ACC112 (cell line): ENCODE measurements at regions not wholly inside any gene's neighbourhood (a gene's known extent, or its start where the extent isn't known, plus 50 kb on each side); places are given as distances from the start of the nearest gene placed in this dataset.

Experiments used
- H2AFZ ChIP-seq: fragments of 200-600 bp; sonication (generic); one replicate; pipeline ENCODE4 v1.6.0; 2017; ENCODE audit warnings: antibody characterized with exemption, low read length; ENCODE audit not compliant: unreplicated experiment
- H3K27ac ChIP-seq: fragments of 200-600 bp; sonication (generic); 2 replicates; pipeline ENCODE4 v1.5.1; 2014; ENCODE audit warnings: low read depth, mild to moderate bottlenecking, antibody characterized with exemption, low read length, moderate library complexity
- H3K27me3 ChIP-seq: fragments of 200-600 bp; sonication (generic); 2 replicates; pipeline ENCODE4 v1.6.1; 2014; ENCODE audit warnings: mild to moderate bottlenecking, antibody characterized with exemption, low read length, moderate library complexity, mixed read lengths; ENCODE audit not compliant: insufficient read depth
- H3K36me3 ChIP-seq: fragments of 200-600 bp; sonication (generic); 2 replicates; pipeline ENCODE4 v1.6.1; 2016; ENCODE audit warnings: mild to moderate bottlenecking, antibody characterized with exemption, low read length, moderate library complexity, mixed read lengths; ENCODE audit not compliant: insufficient read depth
- H3K4me1 ChIP-seq: fragments of 200-600 bp; sonication (generic); one replicate; pipeline ENCODE4 v1.6.1; 2016; ENCODE audit warnings: low read length, mixed read lengths; ENCODE audit not compliant: insufficient read depth, unreplicated experiment, control insufficient read depth
- H3K4me3 ChIP-seq: fragments of 200-600 bp; sonication (generic); 2 replicates; pipeline ENCODE4 v1.5.1; 2014; ENCODE audit warnings: mild to moderate bottlenecking, low read depth, low read length
- H3K79me2 ChIP-seq: fragments of 200-600 bp; sonication (generic); one replicate; pipeline ENCODE4 v1.6.0; 2016; ENCODE audit warnings: low read length; ENCODE audit not compliant: control insufficient read depth, unreplicated experiment, insufficient read depth

DNA sequence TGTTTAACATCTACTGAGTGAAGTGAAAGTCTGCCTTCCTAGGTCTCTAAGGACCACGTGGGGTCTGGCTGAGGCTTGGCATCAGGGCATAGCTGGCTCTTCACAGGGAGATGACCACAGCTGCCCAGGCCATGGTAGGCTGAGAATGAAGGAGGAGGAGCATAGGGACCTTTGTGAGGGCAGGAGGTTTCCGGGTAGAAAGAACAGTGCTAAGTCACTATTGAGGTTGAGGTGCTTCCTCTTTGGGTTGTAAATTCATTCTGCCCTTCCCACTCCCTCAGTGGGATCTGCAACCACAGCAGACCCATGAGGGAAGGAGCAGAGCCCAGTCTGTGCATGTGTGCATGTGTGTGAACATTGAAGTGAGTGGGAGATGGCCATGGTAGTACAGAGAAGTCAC is 909.6 kb downstream of the VRK1 start:
- Histone ChIP-seq H3K4me1 (no peaks in the 10 kb centered on the region), H3K4me3 (no peak overlapping the region), H2AFZ (no peak overlapping the region), H3K79me2 (no peaks in the 10 kb centered on the region), H3K36me3 (no peaks in the 10 kb centered on the region), H3K27me3 (no peaks in the 10 kb centered on the region), H3K27ac (no peak overlapping the region)

DNA sequence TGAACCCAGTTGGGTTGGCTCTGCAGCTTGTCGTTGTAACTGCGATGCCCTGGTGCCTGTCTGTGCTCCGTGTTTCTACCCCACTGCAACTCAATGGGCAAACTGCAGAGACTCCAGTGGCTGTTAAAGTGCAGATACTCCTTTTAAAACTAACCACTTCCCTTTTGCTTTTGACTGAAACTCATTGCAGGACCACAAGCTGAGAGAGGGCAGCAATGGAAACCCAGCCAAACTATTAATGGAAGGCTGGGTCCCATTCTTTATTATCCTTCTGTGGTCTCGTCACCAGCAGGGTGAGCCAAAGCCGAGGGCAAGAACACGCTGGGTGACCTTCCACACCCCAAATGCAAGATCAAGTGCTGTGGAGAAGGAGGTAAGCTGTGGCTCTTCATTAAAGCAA is 910.4 kb downstream of the VRK1 start:
- H3K27me3 ChIP-seq: no peaks in the 10 kb centered on the region
- no peak overlapping the region for H3K4me3 ChIP-seq
- no peaks in the 10 kb centered on the region for H3K36me3 ChIP-seq
- H3K79me2 ChIP-seq: no peaks in the 10 kb centered on the region
- no peak overlapping the region for H2AFZ ChIP-seq
- no peak overlapping the region for H3K27ac ChIP-seq
- H3K4me1 ChIP-seq: no peaks in the 10 kb centered on the region

DNA sequence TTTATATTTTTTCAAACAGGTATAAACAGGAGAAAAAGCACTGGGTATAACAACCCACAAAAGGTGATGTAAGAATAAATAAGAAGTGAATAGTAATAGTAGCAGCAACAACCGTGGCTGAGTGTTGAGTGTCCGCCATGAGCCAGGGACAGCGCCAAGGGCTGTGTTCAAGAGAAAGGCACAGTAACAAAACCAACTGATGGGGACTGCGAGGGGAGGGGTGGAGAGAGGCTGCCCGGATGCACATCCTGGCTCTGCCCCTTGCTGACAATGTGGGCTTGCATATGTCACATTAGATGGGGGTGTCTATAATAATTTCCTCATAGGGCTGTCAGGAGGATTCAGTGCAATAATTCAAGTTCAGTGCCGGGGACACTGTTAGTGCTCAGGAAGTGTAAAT is 912.4 kb downstream of the VRK1 start:
- Histone ChIP-seq H3K27ac (no peak overlapping the region), H3K79me2 (no peaks in the 10 kb centered on the region), H3K4me1 (no peaks in the 10 kb centered on the region)

DNA sequence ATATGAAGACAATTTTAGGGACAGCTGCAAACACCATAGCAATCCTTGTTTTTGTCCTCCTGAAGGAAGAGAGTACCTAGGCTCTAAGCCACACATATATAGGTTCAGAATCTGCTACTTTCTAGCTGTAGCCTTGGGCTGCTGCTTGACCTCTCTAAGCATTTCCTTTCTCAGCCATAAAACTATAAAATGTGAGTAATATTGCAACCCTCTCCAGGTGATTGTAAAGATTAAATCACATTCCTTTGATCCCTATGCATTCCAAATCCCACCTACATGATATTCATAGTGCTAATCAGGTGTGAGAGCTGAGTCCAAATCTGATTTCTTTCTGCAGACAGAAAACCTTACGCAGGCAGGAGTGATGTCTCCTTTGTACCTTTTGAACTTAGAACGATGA is 913.5 kb downstream of the VRK1 start:
- Histone ChIP-seq H3K4me1 (no peaks in the 10 kb centered on the region), H3K36me3 (no peaks in the 10 kb centered on the region), H3K4me3 (no peak overlapping the region), H3K27ac (no peak overlapping the region), H3K27me3 (no peaks in the 10 kb centered on the region), H3K79me2 (no peaks in the 10 kb centered on the region), H2AFZ (no peak overlapping the region)

More for the DNA sequence above, 912.4 kb downstream of the VRK1 start:
- H3K4me3 ChIP-seq: no peak overlapping the region
- H2AFZ ChIP-seq: no peak overlapping the region
- H3K36me3 ChIP-seq: no peaks in the 10 kb centered on the region
- H3K27me3 ChIP-seq: no peaks in the 10 kb centered on the region

DNA sequence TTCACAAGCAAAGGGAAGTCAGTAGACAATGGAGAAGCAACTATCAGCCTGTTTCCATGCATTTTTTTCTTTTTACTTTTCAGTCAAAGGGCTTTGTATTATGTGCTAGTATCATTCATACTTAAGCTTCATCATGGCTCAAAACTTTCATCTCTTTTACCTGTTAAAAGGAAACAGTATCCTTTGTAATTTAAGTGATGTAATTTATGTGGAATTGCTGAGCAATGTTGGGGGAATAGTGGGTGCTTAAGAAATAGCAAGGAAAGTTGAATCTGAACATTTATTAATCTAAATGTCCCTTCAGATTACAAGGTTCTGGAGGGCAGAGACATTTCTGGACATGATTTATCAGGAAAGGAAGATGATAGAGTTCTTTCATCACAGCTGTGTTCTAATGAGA is 915.3 kb downstream of the VRK1 start:
- Histone ChIP-seq H3K36me3 (no peaks in the 10 kb centered on the region), H3K79me2 (no peaks in the 10 kb centered on the region), H3K4me3 (no peak overlapping the region), H3K4me1 (no peaks in the 10 kb centered on the region), H3K27me3 (no peaks in the 10 kb centered on the region), H3K27ac (no peak overlapping the region), H2AFZ (no peak overlapping the region)

DNA sequence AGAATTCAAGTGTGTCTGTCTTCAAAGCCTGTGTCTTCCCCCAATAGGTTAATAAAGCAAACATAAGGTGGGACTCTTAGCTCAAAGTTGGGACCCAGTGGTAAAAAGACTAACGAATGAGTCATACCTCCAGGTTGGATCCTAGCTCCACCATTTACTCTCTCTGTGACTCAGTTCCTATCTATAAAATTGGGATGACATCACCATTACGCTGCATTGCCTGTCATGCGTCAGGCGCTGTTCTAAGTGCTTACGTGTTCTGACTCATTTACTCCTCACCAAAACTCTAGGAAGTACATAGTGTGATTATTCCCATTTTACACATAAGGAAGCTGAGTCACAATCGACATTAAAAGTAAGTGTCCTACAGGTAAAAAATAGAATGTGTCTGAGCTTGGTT is 915.8 kb downstream of the VRK1 start:
- Histone ChIP-seq H3K4me3 (no peak overlapping the region), H3K36me3 (no peaks in the 10 kb centered on the region), H3K4me1 (no peaks in the 10 kb centered on the region), H3K27ac (no peak overlapping the region), H2AFZ (no peak overlapping the region), H3K79me2 (no peaks in the 10 kb centered on the region), H3K27me3 (no peaks in the 10 kb centered on the region)

DNA sequence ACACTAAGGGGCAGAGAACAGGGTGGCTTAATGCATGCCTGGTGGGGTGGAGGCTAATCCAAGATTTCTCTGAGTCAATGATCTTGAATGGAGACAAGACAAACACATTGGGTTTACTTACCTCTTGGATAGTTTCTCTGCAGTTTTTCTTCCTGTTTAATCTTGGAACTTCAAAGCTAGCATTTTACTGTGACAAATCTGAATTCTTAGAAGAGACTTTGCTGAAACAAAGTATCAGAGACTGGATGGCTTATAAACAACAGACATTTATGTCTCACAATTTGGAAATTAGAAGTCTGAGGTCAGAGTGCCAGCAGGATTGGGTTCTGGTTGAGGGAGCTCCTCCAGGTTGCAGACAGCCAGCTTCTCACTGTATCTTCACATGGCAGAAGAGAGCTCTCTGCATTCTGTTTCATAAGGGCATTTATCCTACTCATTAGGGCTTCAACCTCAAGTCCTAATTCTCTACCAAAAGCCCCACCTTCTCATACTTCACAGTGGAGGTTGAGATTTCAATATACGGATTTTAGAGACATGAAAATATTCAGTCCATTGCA is 921.8 kb downstream of the VRK1 start:
- Histone ChIP-seq H3K79me2 (no peaks in the 10 kb centered on the region), H3K4me3 (no peak overlapping the region), H3K27me3 (no peaks in the 10 kb centered on the region), H2AFZ (no peak overlapping the region), H3K27ac (no peak overlapping the region), H3K4me1 (no peaks in the 10 kb centered on the region), H3K36me3 (no peaks in the 10 kb centered on the region)

DNA sequence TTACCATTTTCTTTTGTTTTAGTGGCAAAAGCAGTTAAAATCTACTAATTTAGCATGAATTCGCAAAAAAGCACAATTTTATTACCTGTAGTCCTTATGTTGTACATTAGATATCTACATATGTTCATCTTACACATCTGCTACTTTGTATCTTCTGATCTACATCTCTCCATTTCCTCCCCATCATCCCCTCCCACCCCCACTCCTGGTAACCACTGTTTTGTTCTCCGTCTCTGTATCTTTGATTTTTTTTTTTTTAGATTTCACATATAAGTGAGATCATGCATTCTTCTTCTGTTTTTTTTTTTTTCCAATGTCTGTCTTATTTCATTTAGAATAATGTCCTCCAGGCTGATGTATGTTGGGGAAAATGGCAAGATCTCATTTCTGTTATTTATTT is 922.7 kb downstream of the VRK1 start:
- Histone ChIP-seq H3K4me1 (no peaks in the 10 kb centered on the region), H3K27me3 (no peaks in the 10 kb centered on the region), H3K4me3 (no peak overlapping the region), H3K79me2 (no peaks in the 10 kb centered on the region), H3K36me3 (no peaks in the 10 kb centered on the region), H2AFZ (no peak overlapping the region), H3K27ac (no peak overlapping the region)

DNA sequence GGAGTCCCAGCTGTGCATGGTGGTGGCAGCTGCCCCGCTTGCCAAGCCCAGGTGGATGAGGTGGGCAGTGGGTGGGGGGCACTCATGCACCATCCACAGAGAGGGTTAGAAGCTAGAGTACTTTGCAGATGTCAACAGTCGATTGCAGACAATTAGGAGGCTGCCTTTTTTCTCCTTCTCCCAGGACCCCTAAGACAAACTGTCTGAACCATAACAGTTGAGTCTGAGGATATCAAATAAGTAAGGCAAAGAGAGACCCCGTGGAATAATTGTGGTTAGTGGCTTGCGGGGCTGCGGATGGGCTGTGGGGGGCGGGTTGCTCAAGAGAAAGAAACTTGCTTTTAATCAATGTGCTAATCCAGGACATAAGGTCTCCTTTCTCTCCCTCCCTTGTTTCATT is 926.2 kb downstream of the VRK1 start:
- Histone ChIP-seq H3K4me3 (no peak overlapping the region), H3K27ac (no peak overlapping the region), H3K4me1 (no peaks in the 10 kb centered on the region), H2AFZ (no peak overlapping the region), H3K79me2 (no peaks in the 10 kb centered on the region), H3K36me3 (no peaks in the 10 kb centered on the region), H3K27me3 (no peaks in the 10 kb centered on the region)

DNA sequence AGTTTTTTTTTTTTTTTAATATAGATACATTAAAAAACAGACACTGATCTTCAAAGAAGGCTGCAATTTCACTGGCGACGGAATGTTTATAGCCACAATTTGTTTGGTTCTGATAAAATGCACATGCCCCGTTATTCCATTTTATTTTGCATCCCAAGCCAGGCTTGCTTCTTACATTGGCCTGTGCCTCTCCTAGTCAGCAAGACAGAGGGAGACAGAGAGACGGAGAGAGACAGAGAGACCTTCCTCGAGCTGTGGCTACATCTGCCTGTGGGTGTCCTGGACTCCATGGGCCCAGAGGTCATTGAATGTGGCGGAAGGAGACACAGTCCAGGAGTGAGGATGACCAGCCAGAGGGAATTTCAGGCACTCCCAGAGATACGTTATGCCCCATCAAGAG is 926.6 kb downstream of the VRK1 start:
- H3K79me2 ChIP-seq: no peaks in the 10 kb centered on the region
- H3K27me3 ChIP-seq: no peaks in the 10 kb centered on the region
- no peaks in the 10 kb centered on the region for H3K4me1 ChIP-seq
- no peaks in the 10 kb centered on the region for H3K36me3 ChIP-seq
- H3K27ac ChIP-seq: no peak overlapping the region
- no peak overlapping the region for H3K4me3 ChIP-seq
- H2AFZ ChIP-seq: no peak overlapping the region

DNA sequence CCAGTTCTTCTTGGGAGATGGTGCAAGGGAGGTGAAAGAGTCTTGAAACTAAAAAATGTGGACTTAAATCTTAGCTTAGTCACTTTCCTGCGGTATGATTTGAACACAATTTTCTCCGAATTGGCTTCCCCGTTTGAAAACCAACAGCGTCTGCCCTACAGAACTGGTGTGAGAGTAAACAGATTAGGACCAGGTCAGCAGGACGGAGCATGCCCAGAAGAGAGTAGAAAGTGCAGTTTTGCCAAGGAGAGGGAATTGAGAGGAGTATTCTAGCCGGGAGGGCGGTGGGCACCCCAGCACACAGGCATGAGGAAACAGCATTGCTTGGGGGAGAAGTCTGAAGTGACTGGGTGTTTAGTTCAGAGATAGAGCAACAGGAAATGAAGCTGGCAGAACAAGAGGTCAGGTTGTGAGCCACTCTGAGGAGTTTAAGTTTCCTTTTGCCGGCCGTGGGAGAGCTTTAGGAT is 927.1 kb downstream of the VRK1 start:
- H3K27me3 ChIP-seq: no peaks in the 10 kb centered on the region
- no peaks in the 10 kb centered on the region for H3K4me1 ChIP-seq
- no peaks in the 10 kb centered on the region for H3K79me2 ChIP-seq
- H3K36me3 ChIP-seq: no peaks in the 10 kb centered on the region
- no peak overlapping the region for H2AFZ ChIP-seq
- no peak overlapping the region for H3K27ac ChIP-seq
- H3K4me3 ChIP-seq: no peak overlapping the region
